B cell (primary cell): ENCODE measurements at regions not wholly inside any gene's neighbourhood (a gene's known extent, or its start where the extent isn't known, plus 50 kb on each side); places are given as distances from the start of the nearest gene placed in this dataset.

Source experiments
- ATAC-seq: fragments of 200-7000 bp; cut with Tn5 transposase; one replicate; pipeline ENCODE4 v1.10.0; 2021; ENCODE audit warnings: low read depth, mild to moderate bottlenecking, moderate number of reproducible peaks, moderate library complexity
- CTCF ChIA-PET: fragments of 350-600 bp; sonication (Branson Sonifier 250); formaldehyde crosslinking; loops from one replicate; lab custom pipeline; 2021; ENCODE audit warnings: antibody characterized with exemption, inconsistent platforms; lab: Charles Lee
- POLR2A ChIA-PET: fragments of 350-600 bp; sonication (Branson Sonifier 250); formaldehyde crosslinking; loops from one replicate; lab custom pipeline; 2021; ENCODE audit warnings: antibody characterized with exemption; lab: Charles Lee
- DNase-seq: peaks from one replicate; pipeline ENCODE4 v3.0.0; 2013
- H2AFZ ChIP-seq: 2 replicates; pipeline ENCODE4 v1.6.1; 2012; ENCODE audit warnings: mild to moderate bottlenecking, low read depth, low read length; ENCODE audit not compliant: insufficient read depth, poor library complexity, severe bottlenecking
- H3K27ac ChIP-seq, 2 donors: 1 replicate in 1 of 2; 2 replicates in 1 of 2; pipeline ENCODE4 v1.5.1; 2012 to 2013; ENCODE audit warnings: low read length in 2 of 2, mild to moderate bottlenecking in 2 of 2, moderate library complexity in 1 of 2
- H3K27me3 ChIP-seq, 4 experiments: fragments of 200-600 bp in 1 of 4; sonication (generic) in 1 of 4; replicated peaks in 1 of 4; 1 replicate in 2 of 4; 2 replicates in 2 of 4; pipeline versions ENCODE4 v1.6.1 to v1.7.0; 2013 to 2016; ENCODE audit warnings: low read length in 3 of 4, mild to moderate bottlenecking in 2 of 4, mixed read lengths in 1 of 4, moderate library complexity in 1 of 4; ENCODE audit not compliant: insufficient read depth in 4 of 4, control insufficient read depth in 3 of 4; ENCODE audit errors: control extremely low read depth in 1 of 4
- H3K36me3 ChIP-seq, 2 experiments: replicated peaks in 1 of 2; 1 replicate in 1 of 2; 2 replicates in 1 of 2; pipeline versions ENCODE4 v1.6.1 to v1.7.1; 2013; ENCODE audit warnings: low read length in 1 of 2; ENCODE audit not compliant: insufficient read depth in 2 of 2, control insufficient read depth in 1 of 2; ENCODE audit errors: control extremely low read depth in 1 of 2, extremely low read depth in 1 of 2
- H3K4me1 ChIP-seq, 2 donors: fragments of 200-600 bp in 1 of 2; sonication (generic) in 1 of 2; 1 replicate in 1 of 2; 2 replicates in 1 of 2; pipeline versions ENCODE4 v1.5.1 to v1.6.1; 2013 to 2017; ENCODE audit warnings: low read length in 2 of 2; ENCODE audit not compliant: control insufficient read depth in 2 of 2, insufficient read depth in 2 of 2
- H3K4me2 ChIP-seq: replicated peaks from 2 replicates; pipeline ENCODE3; 2012; ENCODE audit warnings: mild to moderate bottlenecking, low read depth, low read length; ENCODE audit not compliant: poor library complexity, severe bottlenecking
- H3K4me3 ChIP-seq, 5 experiments: fragments of 200-600 bp in 1 of 5; sonication (generic) in 1 of 5; 1 replicate in 3 of 5; 2 replicates in 2 of 5; pipeline versions ENCODE4 v1.5.1 to v1.7.0; 2011 to 2016; ENCODE audit warnings: low read length in 4 of 5, mild to moderate bottlenecking in 4 of 5, low read depth in 2 of 5, control low read depth in 1 of 5, moderate library complexity in 1 of 5; ENCODE audit not compliant: insufficient read depth in 1 of 5; ENCODE audit errors: control extremely low read depth in 1 of 5, extremely low read depth in 1 of 5
- H3K79me2 ChIP-seq: fragments of 200-600 bp; sonication (generic); one replicate; pipeline ENCODE4 v1.6.0; 2016; ENCODE audit warnings: low read length; ENCODE audit not compliant: control insufficient read depth, insufficient read depth
- H3K9ac ChIP-seq: fragments of 200-600 bp; sonication (generic); 2 replicates; pipeline ENCODE4 v1.6.1; 2017; ENCODE audit warnings: mild to moderate bottlenecking, low read length, moderate library complexity
- H3K9me3 ChIP-seq, 3 donors: one replicate each; pipeline versions ENCODE4 v1.6.1 to v1.7.1; 2013; ENCODE audit warnings: low read length in 2 of 3; ENCODE audit not compliant: control insufficient read depth in 2 of 3, insufficient read depth in 1 of 3; ENCODE audit errors: control extremely low read depth in 1 of 3
- H4K20me1 ChIP-seq: 2 replicates; pipeline ENCODE4 v1.6.0; 2012; ENCODE audit warnings: mild to moderate bottlenecking, low read length; ENCODE audit not compliant: insufficient read depth, control insufficient read depth, poor library complexity, severe bottlenecking
- H3K27ac Mint-ChIP-seq: one replicate; pipeline ENCODE4 v1.8.0; 2021; ENCODE audit warnings: mixed read lengths
- H3K27me3 Mint-ChIP-seq: one replicate; pipeline ENCODE4 v1.8.0; 2021; ENCODE audit warnings: mixed read lengths
- H3K4me1 Mint-ChIP-seq: one replicate; pipeline ENCODE4 v1.8.0; 2021; ENCODE audit warnings: mixed read lengths
- H3K4me3 Mint-ChIP-seq: one replicate; pipeline ENCODE4 v1.8.0; 2021; ENCODE audit warnings: mixed read lengths
- H3K9me3 Mint-ChIP-seq: one replicate; pipeline ENCODE4 v1.8.0; 2022; ENCODE audit warnings: mixed read lengths; ENCODE audit not compliant: insufficient read depth
- CTCF ChIP-seq: fragments of 200-600 bp; IDR thresholded peaks from one replicate; pipeline ENCODE4 v1.8.0; 2022; ENCODE audit warnings: antibody characterized with exemption, mild to moderate bottlenecking
- EZH2 ChIP-seq: IDR thresholded peaks from 2 replicates; pipeline ENCODE4 v1.6.1; 2012; ENCODE audit warnings: borderline replicate concordance, low read depth, mild to moderate bottlenecking, moderate library complexity, low read length; ENCODE audit not compliant: insufficient read depth, poor library complexity, severe bottlenecking
- WGBS: methylation state at CpG from one replicate; pipeline ENCODE4 v1.1.5; 2013; ENCODE audit warnings: missing lambda C conversion rate; ENCODE audit not compliant: insufficient coverage; 5-methylcytosine and 5-hydroxymethylcytosine counted together
- intact Hi-C: fragments of 100-400 bp; cut with micrococcal nuclease; formaldehyde crosslinking; loops from one replicate; pipeline ENCODE4 v1.10.0; 2022

- Histone ChIP-seq H4K20me1 (no peaks in the 10 kb centered on the region), H3K36me3 (no peaks in the 10 kb centered on the region), H3K4me2 (no peak overlapping the region), H3K4me1 (peaks cover 5 to 8% of the 10 kb centered on the region in 2 donors), H3K9me3 (peaks cover 9 to 18% (median 10%) of the 10 kb centered on the region in 3 donors), H3K27ac (no peak overlapping the region), H3K79me2 (no peaks in the 10 kb centered on the region), H3K9ac (no peak overlapping the region), H2AFZ (no peak overlapping the region), H3K4me3 (no peak overlapping the region), H3K27me3 (no peaks in the 10 kb centered on the region)
- ATAC-seq (no peak), DNase-seq (no peak)
- Mint-ChIP-seq H3K4me1 (peaks cover 9% of the 10 kb centered on the region), H3K27ac (no peak overlapping the region), H3K9me3 (peaks cover 10% of the 10 kb centered on the region), H3K4me3 (no peak overlapping the region), H3K27me3 (peaks cover 3% of the 10 kb centered on the region)
- CTCF ChIA-PET: no interaction called here
- intact Hi-C loops: no loop called here
- WGBS: no CpG with 5 or more reads among the region's 1 CpG
- TF ChIP-seq CTCF: no peak
- TF ChIP-seq EZH2: no peak
- POLR2A ChIA-PET: no interaction called here
Measured at GRCh38 chr4:10944321-10944720, 259.8 kb upstream of the CLNK start.

GRCh38 chr4:10942156-10942555, 257.6 kb upstream of the CLNK start:
- CTCF ChIA-PET: no interaction called here
- DNase-seq (no peak), ATAC-seq (no peak)
- H3K27me3 ChIP-seq: no peaks in the 10 kb centered on the region
- TF ChIP-seq CTCF (no peak), EZH2 (no peak)
- no peaks in the 10 kb centered on the region for H4K20me1 ChIP-seq
- no peak overlapping the region for H3K9ac ChIP-seq
- no peaks in the 10 kb centered on the region for H3K79me2 ChIP-seq
- H3K4me1 ChIP-seq: no peaks in the 10 kb centered on the region
- Mint-ChIP-seq H3K4me3 (no peak overlapping the region), H3K9me3 (peaks cover 10% of the 10 kb centered on the region), H3K27ac (no peak overlapping the region), H3K4me1 (peaks cover 3% of the 10 kb centered on the region), H3K27me3 (peaks cover 3% of the 10 kb centered on the region)
- WGBS: no CpG with 5 or more reads among the region's 1 CpG
- H3K36me3 ChIP-seq: no peaks in the 10 kb centered on the region
- no peak overlapping the region for H3K4me3 ChIP-seq
- intact Hi-C loops: no loop called here
- H3K9me3 ChIP-seq: peaks cover 9 to 21% (median 10%) of the 10 kb centered on the region in 3 donors
- no peak overlapping the region for H3K27ac ChIP-seq
- no peak overlapping the region for H2AFZ ChIP-seq
- H3K4me2 ChIP-seq: no peak overlapping the region
- POLR2A ChIA-PET: interaction anchor here (0.6 kb wide), 1 partner anchor 82 kb away, joined by 5 read pairs; no protein-coding TSS in a partner anchor
